GM12873 (cell line): ENCODE measurements at regions not wholly inside any gene's neighbourhood (a gene's known extent, or its start where the extent isn't known, plus 50 kb on each side); places are given as distances from the start of the nearest gene placed in this dataset.
A peak's percentile ranks its signal among the peaks of the same experiment; 100 is the strongest.

Experiments
- CTCF ChIP-seq: IDR thresholded peaks from 2 replicates; pipeline ENCODE4 v1.5.1; 2012; ENCODE audit warnings: low read depth, mild to moderate bottlenecking, moderate library complexity, low read length, control low read depth; ENCODE audit not compliant: insufficient read depth; ENCODE audit errors: missing control alignments

GRCh38 chr9:27714388-27714787, 141.1 kb upstream of the C9orf72 start:
- no peak for TF ChIP-seq CTCF

- no peak for TF ChIP-seq CTCF
These were observed 142.4 kb upstream of the C9orf72 start for GRCh38 chr9:27715651-27716050.

GRCh38 chr9:27717991-27718390, 144.7 kb upstream of the C9orf72 start:
- TF ChIP-seq CTCF = no peak

GRCh38 chr9:27719711-27720110, 146.4 kb upstream of the C9orf72 start:
- no peak for TF ChIP-seq CTCF

GRCh38 chr9:27722866-27723265, 149.6 kb upstream of the C9orf72 start:
- no peak for TF ChIP-seq CTCF

GRCh38 chr9:27726244-27727081, 153.2 kb upstream of the C9orf72 start:
- peak; percentile 86 for TF ChIP-seq CTCF

GRCh38 chr9:27732494-27732893, 159.2 kb upstream of the C9orf72 start:
- TF ChIP-seq CTCF = no peak
